HG02798 (cell line): ENCODE measurements at regions not wholly inside any gene's neighbourhood (a gene's known extent, or its start where the extent isn't known, plus 50 kb on each side); places are given as distances from the start of the nearest gene placed in this dataset.
A peak's percentile ranks its signal among the peaks of the same experiment; 100 is the strongest.
"Not testable (repeated sequence)": the region's sequence is repeated elsewhere in the genome, so short reads cannot be mapped to it uniquely, and the experiment has no call there.

Experiments used
- ATAC-seq: cut with Tn5 transposase; IDR thresholded peaks from one replicate; pipeline ENCODE4 v1.9.1; 2021; ENCODE audit warnings: mild to moderate bottlenecking; ENCODE audit not compliant: unreplicated experiment, poor library complexity

DNA sequence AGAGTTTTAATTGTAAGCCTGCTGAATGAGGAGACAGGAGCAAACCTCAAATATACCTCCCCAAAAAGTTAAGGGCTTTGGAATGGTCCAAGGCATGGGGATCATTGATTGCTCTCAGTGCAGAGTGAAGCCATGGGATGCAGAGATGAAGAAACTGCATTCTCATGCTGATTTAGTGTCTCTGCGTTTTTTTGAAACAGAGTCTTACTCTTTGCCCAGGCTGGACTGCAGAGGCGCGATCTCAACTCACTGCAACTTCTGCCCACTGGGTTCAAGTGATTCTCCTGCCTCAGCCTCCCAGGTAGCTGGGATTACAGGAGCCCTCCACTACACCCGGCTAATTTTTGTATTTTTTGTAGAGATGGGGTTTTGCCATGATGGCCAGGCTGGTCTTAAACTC, 99.3 kb upstream of the ETV3 start:
- ATAC-seq: no peak

DNA sequence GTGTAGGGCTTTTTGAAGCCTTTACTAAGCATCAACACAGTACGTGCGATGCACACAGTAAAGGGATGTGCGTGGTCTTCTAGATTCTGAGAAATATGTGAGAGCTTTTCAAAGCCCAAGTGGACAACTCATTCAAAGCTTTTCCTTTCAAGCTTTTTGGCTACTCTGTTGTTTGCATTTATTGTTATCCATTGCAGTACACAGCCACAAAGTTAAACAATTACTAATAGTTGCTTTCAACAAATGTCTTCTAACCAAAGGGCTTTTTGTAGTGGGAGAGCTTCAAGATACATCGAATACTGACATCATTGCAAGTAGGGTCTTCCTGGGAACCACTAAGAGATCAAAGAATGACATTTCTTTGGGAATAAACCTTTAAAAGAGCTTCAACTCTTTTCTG, 97.9 kb upstream of the ETV3 start:
- no peak for ATAC-seq

DNA sequence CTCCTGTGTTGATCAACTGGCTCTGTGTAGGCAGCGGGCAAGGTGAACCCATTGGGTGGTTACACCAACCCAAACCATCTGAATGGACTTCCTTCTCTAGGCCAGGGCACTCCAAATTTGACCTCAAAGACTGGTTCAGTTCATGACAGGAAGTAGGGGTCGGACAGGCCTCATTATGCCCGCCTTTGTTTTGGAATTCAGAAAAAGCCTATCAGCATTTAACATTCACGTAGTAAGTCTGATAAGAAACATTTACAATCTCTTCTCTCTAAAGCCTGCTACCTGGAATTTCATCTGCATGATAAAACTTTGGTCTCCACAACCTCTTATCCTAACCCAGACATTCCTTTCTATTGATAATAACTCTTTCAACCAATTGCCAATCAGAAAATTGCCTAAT, 97.1 kb upstream of the ETV3 start:
- no peak for ATAC-seq

DNA sequence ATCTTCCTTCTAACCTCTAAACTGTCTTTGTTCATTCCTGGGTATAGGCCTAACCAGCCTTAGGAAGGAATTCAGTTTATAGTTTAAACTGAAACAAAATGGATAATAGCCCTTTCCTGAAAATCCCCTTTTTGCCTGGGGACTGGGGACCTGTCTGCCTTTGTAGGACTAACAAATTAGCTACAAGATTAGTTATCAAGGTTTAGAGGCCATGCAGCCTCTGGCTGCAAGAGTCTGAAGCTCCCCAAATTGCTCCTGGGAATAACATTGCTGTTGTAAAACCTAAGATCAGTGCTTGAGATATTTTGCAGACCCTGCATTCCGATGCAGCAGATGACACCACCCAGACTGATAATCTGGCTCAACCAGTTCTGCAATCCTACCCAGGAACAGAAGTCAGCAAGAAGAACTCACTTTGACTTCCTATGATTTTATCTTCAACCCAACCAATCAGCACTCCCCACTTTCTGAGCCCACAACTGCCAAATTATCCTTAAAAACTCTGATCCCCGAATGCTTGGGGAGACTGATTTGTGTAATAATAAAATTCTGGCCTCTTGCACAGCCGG, 96.6 kb upstream of the ETV3 start:
- no peak for ATAC-seq

DNA sequence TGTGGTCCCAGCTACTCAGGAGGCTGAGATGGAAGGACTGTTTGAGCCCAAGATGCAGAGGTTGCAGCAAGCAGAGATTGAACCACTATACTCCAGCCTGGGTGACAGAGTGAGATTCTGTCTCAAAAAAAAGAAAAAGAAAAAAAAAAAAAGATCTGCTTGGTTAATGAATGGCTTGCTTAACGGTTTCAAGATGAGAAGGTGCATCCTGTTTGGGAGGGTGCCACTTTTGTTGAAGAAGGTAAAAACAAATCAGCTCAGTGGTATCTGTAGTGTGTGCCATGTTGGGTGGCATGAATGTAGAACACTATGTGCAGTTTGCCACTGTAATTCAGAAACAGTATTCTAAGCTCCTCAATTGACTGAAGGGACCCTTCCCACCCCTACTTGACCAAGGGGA, 94.9 kb upstream of the ETV3 start:
- peak; percentile 73 for ATAC-seq

DNA sequence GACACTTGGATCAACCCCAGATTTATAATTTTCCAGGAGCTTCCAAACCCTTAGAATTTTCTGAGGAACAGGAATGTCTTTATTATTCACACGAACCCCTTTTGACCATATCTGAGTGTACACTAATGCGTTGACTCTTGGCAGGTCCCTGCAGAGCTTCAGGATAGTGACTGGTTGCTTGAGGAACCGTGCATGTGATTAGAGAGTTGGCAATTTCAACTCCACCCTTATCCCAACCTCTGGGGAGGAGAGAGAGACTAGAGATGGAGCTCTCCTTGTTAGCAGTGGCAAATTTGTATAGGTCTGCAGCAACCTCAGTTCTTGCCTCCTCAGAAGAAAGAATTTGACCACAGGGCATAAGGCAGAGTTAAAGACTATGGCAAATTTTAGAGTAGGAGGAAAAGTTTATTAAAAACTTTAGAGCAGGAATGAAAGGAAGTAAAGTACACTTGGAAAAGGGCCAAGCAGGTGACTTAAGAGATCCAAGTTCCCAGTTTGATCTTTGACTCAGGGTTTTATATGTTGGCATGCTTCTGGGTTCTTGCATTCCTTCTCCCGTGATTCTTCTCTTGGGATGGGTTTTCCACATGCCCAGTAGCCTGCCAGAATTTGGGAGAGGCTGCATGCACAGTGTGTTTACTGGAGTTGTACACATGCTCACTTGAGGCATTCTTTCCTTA, 93.8 kb upstream of the ETV3 start:
- no peak for ATAC-seq

DNA sequence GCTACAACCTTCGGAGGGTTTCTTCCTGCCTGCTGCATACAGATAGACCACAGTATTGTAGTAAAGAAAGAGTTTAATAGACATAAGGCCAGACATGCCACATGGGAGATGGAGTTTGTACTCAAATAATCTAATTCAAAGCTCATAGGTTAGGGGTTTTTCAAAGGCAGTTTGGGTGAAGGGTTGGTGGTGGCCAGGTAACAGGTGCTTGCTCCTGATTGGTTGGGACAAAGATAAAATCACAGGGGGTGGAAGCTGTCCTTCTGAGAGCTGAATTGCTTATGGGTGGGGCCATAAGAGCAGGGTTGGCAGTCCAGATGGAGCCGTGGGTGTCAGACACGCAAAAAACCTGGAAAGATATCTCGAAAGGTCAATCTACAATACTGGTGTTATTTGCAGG, 92.3 kb upstream of the ETV3 start:
- ATAC-seq: no peak

DNA sequence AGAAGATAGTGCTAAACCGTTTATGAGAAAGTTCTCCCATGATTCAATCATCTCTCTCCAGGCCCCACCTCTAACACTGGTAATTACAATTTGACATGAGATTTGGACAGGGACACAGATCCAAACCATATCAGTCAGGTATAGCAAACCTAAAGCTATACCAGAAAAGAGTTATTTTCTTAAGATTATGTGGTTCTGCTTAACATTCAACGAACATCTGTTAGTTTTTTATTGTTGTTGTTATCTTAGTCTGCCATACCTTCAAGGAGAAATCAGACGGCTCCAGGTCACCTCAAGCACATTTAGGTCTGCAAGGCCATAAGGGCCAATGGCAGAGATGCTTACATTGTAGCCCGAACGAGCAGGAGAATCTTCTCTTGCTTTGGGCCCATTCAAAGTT, 89.5 kb upstream of the ETV3 start:
- no peak for ATAC-seq

DNA sequence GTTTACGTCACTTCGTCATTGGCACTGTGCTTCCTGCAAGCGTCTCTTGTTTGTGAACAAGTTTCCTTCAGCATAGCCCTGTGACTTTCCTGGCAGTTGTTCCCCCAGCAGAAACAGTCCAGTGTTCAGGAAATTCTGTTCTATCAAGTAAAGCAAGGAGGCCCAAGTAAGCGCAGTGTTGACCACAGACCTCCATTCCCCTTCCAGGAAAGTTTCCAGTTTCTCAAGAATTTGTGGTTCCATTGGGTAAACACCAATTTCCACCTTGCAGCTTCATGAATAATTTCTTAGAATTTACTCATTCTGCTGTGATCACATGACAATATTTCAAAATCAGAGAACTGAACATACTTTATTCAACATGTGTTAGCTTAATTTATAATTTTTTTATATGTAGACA, 88.5 kb upstream of the ETV3 start:
- no peak for ATAC-seq

DNA sequence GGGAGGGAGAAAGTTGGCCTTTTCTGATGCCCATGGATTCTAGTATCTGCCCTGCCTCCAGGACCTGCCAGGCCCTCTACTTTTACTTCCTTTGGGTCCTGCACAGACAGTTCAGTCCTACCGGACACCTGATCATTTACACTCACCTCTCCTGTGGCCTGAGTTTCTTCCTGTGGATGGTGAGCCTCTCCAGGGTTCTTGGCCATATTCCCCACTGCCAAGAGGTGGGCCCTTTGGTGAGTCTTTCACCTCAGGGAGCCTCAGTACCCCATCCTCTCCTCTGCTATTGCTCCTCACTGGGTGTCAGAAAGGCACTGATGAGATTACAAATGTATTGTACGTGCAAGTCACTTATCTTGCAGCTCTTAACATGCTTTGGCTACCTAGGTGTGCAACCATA, 81.4 kb upstream of the ETV3 start:
- ATAC-seq: no peak

DNA sequence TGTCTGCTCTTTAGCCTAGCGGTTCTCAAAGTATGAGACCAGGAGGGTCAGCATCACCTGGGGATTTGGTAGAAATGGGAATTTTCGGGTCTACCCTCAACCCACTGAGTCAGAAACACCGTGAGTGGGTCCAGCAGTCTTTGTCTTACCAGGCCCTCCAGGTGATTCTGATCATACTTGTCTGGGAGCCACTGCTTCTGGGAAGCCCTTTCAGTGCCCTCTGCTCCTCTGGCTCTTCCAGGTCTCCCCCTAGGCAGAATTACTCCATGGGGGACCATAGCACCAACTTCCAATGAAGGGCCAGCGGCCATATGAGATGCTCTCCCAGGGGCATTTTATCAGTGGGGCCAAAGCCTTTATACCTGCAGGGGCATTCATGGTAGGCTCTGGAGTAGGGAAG, 81.0 kb upstream of the ETV3 start:
- no peak for ATAC-seq

DNA sequence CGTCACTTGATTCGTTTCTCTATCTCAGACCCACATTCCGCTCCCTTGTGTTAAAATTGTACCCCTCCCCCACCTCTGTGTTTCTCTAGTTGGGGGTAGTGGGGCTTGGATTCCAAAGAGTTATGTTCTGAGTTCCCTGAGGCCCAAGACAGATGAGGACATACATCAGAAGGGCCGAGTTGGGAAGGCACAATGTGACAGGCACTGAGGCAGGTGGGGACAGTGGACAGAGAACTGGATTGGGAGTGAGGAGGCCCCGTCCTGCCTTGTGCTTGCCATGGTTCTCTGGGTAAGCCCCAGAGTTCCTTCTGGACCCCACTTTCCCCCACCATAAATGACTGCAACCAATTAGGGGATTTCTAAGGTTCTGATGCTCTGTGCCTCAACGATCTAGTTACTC, 80.5 kb upstream of the ETV3 start:
- ATAC-seq: no peak

DNA sequence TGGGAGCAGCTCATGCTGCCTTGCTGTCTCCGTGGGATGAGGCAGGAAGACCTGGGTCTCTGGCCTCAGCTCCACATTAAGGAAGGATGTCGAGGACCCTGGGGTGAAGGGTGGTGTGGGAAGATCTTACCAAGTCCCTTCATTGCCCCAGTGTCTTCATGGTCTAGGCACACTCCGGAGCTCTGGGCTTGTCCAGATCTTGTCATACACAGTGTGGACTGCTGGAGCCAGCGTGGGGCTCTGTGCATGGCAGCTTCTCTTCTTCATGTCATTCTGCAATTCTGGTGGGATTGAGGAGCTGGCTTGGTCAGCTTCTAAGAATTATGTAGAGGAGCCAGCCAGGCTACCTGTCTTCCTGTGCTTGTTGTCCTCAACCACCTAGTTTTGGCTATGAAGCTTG, 79.3 kb upstream of the ETV3 start:
- no peak for ATAC-seq

DNA sequence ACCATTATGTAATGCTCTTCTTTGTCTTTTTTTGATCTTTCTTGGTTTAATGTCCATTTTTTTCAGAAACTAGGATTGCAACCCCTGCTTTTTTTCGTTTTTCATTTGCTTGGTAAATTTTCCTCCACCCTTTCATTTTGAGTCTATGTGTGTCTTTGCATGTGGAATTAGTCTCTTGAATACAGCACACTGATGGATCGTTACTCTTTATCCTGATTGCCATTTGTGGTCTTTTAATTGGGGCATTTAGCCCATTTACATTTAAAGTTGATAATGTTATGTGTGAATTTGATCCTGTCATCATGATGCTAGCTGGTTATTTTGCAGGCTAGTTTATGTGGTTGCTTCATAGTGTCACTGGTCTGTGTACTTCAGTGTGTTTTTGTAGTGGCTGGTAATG, 75.6 kb upstream of the ETV3 start:
- no peak for ATAC-seq

DNA sequence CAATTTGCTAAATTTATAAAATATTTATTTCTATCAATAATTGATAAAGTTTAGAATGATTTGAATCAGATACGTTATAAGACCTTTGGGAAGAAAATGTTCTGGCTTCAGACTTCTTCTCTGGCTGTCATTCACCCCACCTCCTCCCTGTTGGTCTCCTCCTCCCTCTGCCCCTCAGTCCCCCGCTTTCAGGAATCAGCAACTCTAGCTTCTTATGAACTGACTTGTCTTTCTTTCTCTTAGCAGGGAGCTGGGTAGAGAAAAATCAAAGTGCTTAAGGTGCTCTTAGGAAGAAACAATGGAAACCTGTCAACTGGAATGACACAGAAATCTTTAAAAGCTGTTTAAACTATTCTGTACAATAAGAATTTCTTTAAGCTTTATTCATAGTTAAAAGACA, 71.3 kb upstream of the ETV3 start:
- ATAC-seq: no peak

DNA sequence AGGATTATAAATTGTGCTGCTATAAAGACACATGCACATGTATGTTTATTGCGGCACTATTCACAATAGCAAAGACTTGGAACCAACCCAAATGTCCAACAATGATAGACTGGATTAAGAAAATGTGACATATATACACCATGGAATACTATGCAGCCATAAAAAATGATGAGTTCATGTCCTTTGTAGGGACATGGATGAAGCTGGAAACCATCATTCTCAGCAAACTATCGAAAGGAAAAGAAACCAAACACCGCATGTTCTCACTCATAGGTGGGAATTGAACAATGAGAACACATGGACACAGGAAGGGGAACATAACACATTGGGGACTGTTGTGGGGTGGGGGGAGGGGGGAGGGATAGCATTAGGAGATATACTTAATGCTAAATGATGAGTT, 67.8 kb upstream of the ETV3 start:
- not testable (repeated sequence) for ATAC-seq

DNA sequence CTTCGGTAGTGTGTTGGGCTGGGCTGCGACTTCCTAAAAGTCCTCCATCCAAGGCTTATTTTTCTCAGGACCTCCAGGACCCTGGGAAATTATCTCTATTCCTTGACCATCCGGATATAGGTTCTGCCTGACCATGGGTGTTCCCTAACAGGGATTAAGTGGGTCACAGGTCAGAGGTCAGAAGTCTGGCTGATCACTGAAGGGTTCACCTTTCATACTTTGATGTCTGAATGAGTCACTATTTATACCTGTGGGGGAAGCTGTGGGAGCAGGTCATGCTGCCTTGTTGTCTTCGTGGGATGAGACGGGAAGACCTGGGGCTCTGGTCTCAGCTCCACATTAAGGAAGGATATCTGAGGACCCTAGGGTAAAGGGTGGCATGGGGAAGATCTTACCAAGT, 65.0 kb upstream of the ETV3 start:
- no peak for ATAC-seq

DNA sequence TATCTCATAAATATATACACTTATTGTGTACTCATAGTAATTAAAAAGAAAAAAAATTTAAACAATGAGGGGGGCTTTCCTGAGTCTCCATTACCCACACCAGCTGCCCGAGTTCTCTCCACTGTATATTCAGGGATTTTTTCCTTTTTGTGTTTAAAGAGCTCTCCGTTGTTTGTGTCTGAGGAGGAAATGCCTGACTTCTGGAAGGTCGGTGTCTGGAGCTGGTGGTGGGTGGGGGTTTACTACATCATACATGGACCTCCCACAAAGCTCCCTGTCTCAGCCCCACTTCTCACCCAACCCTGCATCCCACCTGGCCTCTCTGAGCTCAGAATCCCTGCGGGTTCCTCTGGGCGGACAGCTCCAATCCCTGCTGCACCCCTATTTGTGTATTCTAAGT, 64.1 kb upstream of the ETV3 start:
- ATAC-seq: no peak

DNA sequence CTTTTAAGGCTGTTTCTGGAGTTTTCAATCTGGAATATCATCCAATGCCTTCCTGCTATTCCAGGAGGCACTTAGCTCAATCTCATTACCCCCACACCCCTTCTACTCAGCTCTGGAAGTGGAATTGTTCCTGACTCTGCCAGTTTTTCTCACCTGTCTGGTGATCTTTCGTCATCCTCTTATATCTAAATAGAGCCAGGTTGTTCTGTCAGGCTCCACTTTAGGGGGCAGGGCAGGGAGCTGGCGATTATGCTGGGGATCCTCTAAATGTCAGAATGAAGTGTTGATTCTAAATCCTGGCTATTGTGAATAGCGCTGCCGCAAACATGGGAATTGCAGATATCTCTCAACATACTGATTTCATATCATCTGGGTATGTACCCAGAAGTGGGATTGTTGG, 63.6 kb upstream of the ETV3 start:
- no peak for ATAC-seq

DNA sequence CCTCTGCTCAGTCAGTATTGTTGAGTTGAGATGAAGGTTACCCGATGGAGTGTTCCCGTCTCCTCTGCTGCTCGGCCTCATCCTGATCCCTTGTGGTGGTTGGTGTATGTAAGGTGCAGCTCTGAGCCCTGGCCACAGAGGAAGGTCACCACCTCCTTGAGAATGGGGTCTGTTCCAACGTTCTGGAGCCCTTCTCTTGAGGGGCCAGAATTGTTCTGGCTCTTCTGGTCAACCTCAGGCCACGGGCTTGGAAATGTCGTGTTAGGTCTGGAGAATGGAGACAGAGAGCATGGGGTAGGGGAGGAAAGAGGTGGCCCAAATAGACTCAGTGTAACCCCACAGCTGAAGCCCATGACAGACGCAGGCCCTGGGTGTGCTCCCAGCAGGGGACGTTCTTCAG, 62.3 kb upstream of the ETV3 start:
- no peak for ATAC-seq

DNA sequence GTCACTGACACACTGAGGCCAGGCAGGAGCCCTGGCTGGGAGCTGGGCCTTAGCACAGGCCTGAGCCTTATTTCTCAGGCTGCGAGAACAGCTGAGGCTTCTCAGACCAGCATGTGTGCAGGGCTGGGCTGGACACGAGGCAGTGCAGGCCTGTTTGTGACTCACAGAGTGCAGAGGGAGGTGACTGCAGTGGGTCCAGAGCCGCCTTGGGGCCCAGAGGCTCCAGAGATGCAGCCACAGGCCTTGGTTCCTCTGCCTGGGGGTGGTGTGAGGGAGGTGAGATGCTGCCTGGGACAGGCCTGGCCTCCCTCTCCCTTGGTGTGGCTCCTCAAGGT, 61.2 kb upstream of the ETV3 start:
- no peak for ATAC-seq

DNA sequence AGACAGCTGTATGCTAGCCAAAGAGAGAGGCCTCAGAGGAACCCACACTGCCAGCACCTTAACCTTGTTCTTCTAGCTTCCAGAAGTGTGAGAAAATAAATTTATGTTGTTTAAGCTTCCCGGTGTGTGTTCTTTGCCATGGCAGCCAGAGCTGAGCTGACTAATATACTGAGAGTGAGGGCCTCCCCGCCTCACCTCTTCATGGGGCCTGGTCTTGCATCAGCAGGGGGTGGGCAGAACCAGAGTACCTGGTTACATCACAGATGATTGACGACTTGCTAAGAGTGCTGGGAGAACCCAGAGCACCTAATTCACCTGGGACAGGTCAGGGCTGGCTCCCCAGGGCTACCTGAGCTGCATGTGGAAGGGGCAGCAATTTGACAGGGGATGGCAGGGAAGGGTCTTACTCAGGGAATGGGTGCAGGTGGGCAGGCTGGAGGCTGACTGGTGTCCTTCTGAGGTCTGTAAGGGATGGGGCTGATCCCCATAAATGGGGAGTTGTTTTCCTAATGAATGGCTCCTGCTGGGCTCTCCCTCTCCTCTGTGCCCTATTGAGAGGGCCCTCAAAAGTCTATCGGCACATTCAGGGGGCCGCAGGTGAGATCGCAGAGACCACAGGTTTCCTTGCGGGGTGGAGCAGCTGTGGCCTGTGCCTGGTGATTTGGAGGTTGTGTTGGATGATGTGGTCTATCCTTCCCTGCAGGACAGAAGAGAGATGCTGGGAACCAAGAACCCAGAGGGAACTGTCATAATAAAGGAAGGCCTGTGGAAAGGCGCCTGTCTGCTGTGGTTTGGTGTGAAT, 60.6 kb upstream of the ETV3 start:
- ATAC-seq: no peak
